HTR-8/SVneo (cell line): ENCODE measurements at regions not wholly inside any gene's neighbourhood (a gene's known extent, or its start where the extent isn't known, plus 50 kb on each side); places are given as distances from the start of the nearest gene placed in this dataset.

Source experiments
- DNase-seq: peaks from one replicate; pipeline ENCODE4 v3.0.0; 2011; ENCODE audit warnings: low spot score, mixed read lengths; ENCODE audit not compliant: insufficient read length
- FAIRE-seq: peaks from 2 replicates; lab custom pipeline; 2011; peaks lifted over from hg19 to GRCh38; lab: Jason Lieb, UNC

- no peak for FAIRE-seq
Observed at GRCh38 chr10:88057720-88058119, 194.3 kb downstream of the PTEN start.

GRCh38 chr10:88058750-88059149 is 195.3 kb downstream of the PTEN start:
- no peak for DNase-seq
- FAIRE-seq: no peak

More at GRCh38 chr10:88057720-88058119, 194.3 kb downstream of the PTEN start:
- DNase-seq: no peak

GRCh38 chr10:88059190-88059589 is 195.8 kb downstream of the PTEN start:
- FAIRE-seq (no peak), DNase-seq (no peak)

- FAIRE-seq (no peak), DNase-seq (no peak)
Observed at GRCh38 chr10:88060762-88061161, 197.3 kb downstream of the PTEN start.

- DNase-seq: no peak
- no peak for FAIRE-seq
Observed at GRCh38 chr10:88062385-88062784, 199.0 kb downstream of the PTEN start.

- FAIRE-seq (no peak), DNase-seq (no peak)
Observed at GRCh38 chr10:88062798-88063472, 199.5 kb downstream of the PTEN start.

- FAIRE-seq (no peak), DNase-seq (no peak)
Observed at GRCh38 chr10:88063861-88064557, 200.6 kb downstream of the PTEN start.

GRCh38 chr10:88064608-88065382 is 201.4 kb downstream of the PTEN start:
- FAIRE-seq (no peak), DNase-seq (no peak)

- no peak for DNase-seq
- no peak for FAIRE-seq
Observed at GRCh38 chr10:88065383-88066049, 202.1 kb downstream of the PTEN start.

- DNase-seq: no peak
- no peak for FAIRE-seq
Observed at GRCh38 chr10:88066319-88066718, 202.9 kb downstream of the PTEN start.

GRCh38 chr10:88066876-88067275 is 203.5 kb downstream of the PTEN start:
- FAIRE-seq (no peak), DNase-seq (no peak)

- FAIRE-seq (no peak), DNase-seq (no peak)
Observed at GRCh38 chr10:88067737-88068136, 204.3 kb downstream of the PTEN start.

- DNase-seq (no peak), FAIRE-seq (no peak)
Observed at GRCh38 chr10:88069338-88069737, 205.9 kb downstream of the PTEN start.

GRCh38 chr10:88070080-88070880 is 206.9 kb downstream of the PTEN start:
- DNase-seq (no peak), FAIRE-seq (no peak)

- DNase-seq (no peak), FAIRE-seq (no peak)
Observed at GRCh38 chr10:88071879-88072278, 208.5 kb downstream of the PTEN start.

GRCh38 chr10:88073682-88074081 is 210.3 kb downstream of the PTEN start:
- no peak for FAIRE-seq
- DNase-seq: no peak

GRCh38 chr10:88074971-88075370 is 211.5 kb downstream of the PTEN start:
- no peak for FAIRE-seq

GRCh38 chr10:88076027-88076880 is 212.8 kb downstream of the PTEN start:
- FAIRE-seq: no peak
- DNase-seq: no peak

More at GRCh38 chr10:88074971-88075370, 211.5 kb downstream of the PTEN start:
- DNase-seq: no peak

GRCh38 chr10:88077977-88078376 is 214.6 kb downstream of the PTEN start:
- no peak for FAIRE-seq
- no peak for DNase-seq
